WERI-Rb-1 (cell line): ENCODE measurements at regions not wholly inside any gene's neighbourhood (a gene's known extent, or its start where the extent isn't known, plus 50 kb on each side); places are given as distances from the start of the nearest gene placed in this dataset.

Experiments used
- DNase-seq: peaks from one replicate; pipeline ENCODE4 v3.0.0-alpha.2; 2020
- H3K27ac ChIP-seq: fragments of 250-450 bp; sonication (Bioruptor Pico); 2 replicates; pipeline ENCODE4 v1.5.1; 2020; ENCODE audit warnings: mild to moderate bottlenecking, moderate library complexity
- H3K27me3 ChIP-seq: fragments of 250-450 bp; sonication (Bioruptor Pico); 2 replicates; pipeline ENCODE4 v1.5.1; 2021; ENCODE audit warnings: mild to moderate bottlenecking, low read depth, moderate library complexity; ENCODE audit not compliant: insufficient read depth, severe bottlenecking
- H3K36me3 ChIP-seq: fragments of 250-450 bp; sonication (Bioruptor Pico); 2 replicates; pipeline ENCODE4 v1.5.1; 2020; ENCODE audit warnings: mild to moderate bottlenecking, moderate library complexity
- H3K4me3 ChIP-seq: 2 replicates; pipeline ENCODE4 v1.5.1; 2011; ENCODE audit warnings: low read depth, mild to moderate bottlenecking, control low read depth, low read length
- H3K9me3 ChIP-seq: fragments of 250-450 bp; sonication (Bioruptor Pico); 2 replicates; pipeline ENCODE4 v1.5.1; 2021; ENCODE audit warnings: mild to moderate bottlenecking, moderate library complexity; ENCODE audit not compliant: severe bottlenecking
- CTCF ChIP-seq: IDR thresholded peaks from 2 replicates; pipeline ENCODE4 v1.5.1; 2011; ENCODE audit warnings: low read depth, mild to moderate bottlenecking, control low read depth, inconsistent platforms, low read length

DNA sequence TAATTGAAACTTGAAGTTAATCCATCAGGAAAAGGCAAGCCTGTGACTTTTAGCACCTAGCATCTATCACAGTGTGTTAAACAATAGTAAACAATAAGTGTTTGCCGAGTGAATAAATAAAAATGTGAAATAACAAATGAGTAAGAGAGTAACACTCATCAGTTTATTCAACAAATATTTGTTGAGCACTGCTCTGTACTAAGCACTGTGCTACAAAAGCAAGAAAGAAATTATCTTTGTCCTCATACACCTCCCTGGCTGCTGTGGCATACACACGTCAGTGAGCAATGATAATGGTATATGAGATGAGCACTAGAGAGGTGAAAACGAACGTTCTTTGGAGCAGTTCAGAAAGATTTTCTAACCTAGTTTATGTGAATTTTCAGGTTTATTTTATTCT is 295.0 kb upstream of the LRRC7 start:
- no peak for TF ChIP-seq CTCF
- no peaks in the 10 kb centered on the region for H3K27me3 ChIP-seq
- no peak overlapping the region for H3K27ac ChIP-seq
- no peaks in the 10 kb centered on the region for H3K9me3 ChIP-seq
- DNase-seq = no peak
- H3K36me3 ChIP-seq = no peaks in the 10 kb centered on the region
- no peak overlapping the region for H3K4me3 ChIP-seq

DNA sequence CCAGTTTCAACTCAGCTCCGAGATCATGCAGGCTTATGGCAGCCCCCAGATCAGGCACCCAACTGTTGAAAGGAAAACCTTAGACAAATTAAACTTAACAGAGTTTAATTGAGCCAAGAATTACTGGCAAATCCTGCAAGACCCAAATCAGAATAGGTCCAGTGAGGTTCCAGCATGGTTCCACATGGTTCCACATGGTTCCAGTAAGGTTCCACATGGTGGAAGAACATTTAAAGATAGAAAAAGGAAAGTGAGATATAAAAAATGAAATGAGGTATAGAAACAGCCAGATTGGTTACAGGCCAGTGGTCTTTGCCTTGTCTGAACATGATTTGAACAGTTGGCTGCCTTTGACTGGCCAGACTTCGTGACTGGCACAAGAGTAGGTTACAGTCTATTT is 288.8 kb upstream of the LRRC7 start:
- Histone ChIP-seq H3K36me3 (no peaks in the 10 kb centered on the region), H3K4me3 (no peak overlapping the region), H3K27ac (no peak overlapping the region), H3K27me3 (no peaks in the 10 kb centered on the region), H3K9me3 (no peaks in the 10 kb centered on the region)
- TF ChIP-seq CTCF = no peak
- DNase-seq = no peak

DNA sequence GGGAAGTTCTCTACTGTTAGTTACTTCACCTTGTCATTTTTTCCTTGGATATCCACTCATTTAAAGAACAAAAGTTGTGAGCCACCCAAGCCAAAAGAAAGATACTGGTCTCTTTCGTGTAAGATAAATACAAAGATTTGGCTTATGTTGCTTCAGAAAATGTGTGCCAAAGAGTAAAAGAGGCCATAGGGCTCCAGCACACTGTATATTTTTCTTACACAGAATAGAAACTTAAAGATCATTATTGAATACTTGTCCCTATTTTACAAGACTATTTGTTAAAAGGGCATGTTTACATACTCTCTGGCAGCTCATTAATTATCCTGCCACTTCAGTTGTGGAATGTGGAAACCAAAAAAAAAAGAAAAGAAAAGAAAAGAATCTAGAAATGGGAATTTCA is 284.2 kb upstream of the LRRC7 start:
- Histone ChIP-seq H3K27ac (no peak overlapping the region), H3K36me3 (no peaks in the 10 kb centered on the region), H3K9me3 (no peaks in the 10 kb centered on the region), H3K27me3 (no peaks in the 10 kb centered on the region), H3K4me3 (no peak overlapping the region)
- no peak for DNase-seq
- no peak for TF ChIP-seq CTCF

DNA sequence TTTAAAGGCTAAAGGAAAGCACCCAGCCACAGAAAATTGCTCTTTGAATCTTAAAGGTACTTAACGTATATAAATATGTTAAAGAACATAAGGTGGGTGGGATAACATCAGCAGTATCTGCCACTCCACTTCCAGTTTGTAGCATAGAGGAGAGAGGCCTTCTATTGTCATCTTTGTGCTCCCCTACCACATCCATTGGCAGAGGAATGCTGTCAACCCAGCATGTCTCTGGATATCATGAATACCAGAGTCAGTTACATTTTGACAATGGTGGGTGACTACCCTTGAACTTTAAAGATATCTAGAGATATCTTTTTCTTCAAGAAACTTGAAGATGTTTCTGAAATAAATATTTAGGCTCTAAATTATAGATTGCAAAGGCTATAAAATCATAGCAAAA is 283.2 kb upstream of the LRRC7 start:
- TF ChIP-seq CTCF = no peak
- no peak for DNase-seq
- no peak overlapping the region for H3K4me3 ChIP-seq
- H3K27me3 ChIP-seq = no peaks in the 10 kb centered on the region
- no peak overlapping the region for H3K27ac ChIP-seq
- no peaks in the 10 kb centered on the region for H3K9me3 ChIP-seq
- H3K36me3 ChIP-seq = no peaks in the 10 kb centered on the region

DNA sequence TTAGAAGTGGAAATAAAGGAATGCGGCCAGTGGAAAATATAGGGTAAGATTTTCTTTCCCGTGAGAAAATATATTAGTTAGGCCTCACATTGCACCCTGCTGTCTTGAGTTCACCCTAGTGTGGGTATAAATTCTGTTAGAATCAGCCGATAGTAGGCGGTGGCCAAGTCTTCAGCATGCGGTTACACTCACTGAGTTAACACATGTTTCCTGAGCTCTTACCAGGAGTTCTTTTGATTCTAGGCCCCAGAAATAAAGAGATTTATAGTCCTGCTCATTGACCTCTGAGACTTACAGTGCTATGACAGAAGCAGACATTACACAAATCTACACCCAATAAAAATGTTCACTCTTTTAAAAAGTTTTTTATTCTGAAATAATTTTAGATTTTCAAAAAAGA is 279.3 kb upstream of the LRRC7 start:
- no peak overlapping the region for H3K27ac ChIP-seq
- H3K36me3 ChIP-seq = no peaks in the 10 kb centered on the region
- no peaks in the 10 kb centered on the region for H3K9me3 ChIP-seq
- no peak overlapping the region for H3K4me3 ChIP-seq
- no peak for DNase-seq
- H3K27me3 ChIP-seq = no peaks in the 10 kb centered on the region
- no peak for TF ChIP-seq CTCF

DNA sequence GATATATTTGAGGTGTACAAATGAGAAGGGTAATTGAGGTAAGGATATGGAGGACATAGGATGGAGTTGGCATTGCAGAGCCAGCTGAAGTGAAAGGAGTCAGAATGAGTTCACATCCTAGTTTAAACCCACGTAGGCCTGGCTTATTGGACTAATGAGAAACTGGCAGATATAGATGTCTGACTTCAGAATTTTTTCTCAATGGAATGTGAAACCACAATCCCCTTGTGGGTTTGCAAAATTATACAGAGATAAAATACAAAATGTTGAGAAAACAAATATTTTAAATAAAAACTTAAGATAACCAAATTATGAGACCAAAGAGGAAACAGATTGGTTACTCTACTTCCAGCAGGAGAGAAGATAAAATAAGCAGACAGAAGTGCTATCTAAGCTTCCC is 277.4 kb upstream of the LRRC7 start:
- Histone ChIP-seq H3K4me3 (no peak overlapping the region), H3K36me3 (no peaks in the 10 kb centered on the region), H3K27ac (no peak overlapping the region), H3K9me3 (no peaks in the 10 kb centered on the region), H3K27me3 (no peaks in the 10 kb centered on the region)
- TF ChIP-seq CTCF = no peak
- DNase-seq = no peak
